Kidney epithelial cell (primary cell): ENCODE measurements at regions not wholly inside any gene's neighbourhood (a gene's known extent, or its start where the extent isn't known, plus 50 kb on each side); places are given as distances from the start of the nearest gene placed in this dataset.

Source experiments
- DNase-seq: peaks from one replicate; pipeline ENCODE4 v3.0.0-alpha.2; 2010; ENCODE audit warnings: low read depth
- H3K27me3 ChIP-seq: 2 replicates; pipeline ENCODE4 v1.6.0; 2011; ENCODE audit warnings: low read length; ENCODE audit not compliant: control insufficient read depth, insufficient read depth
- H3K36me3 ChIP-seq: 2 replicates; pipeline ENCODE4 v1.5.1; 2011; ENCODE audit warnings: low read length; ENCODE audit not compliant: control insufficient read depth, insufficient read depth
- H3K4me3 ChIP-seq: 2 replicates; pipeline ENCODE4 v1.5.1; 2011; ENCODE audit warnings: low read depth, mild to moderate bottlenecking, control low read depth, low read length
- CTCF ChIP-seq: IDR thresholded peaks from 2 replicates; pipeline ENCODE4 v1.5.1; 2011; ENCODE audit warnings: mild to moderate bottlenecking, moderate library complexity, low read length, control low read depth, inconsistent platforms; ENCODE audit not compliant: insufficient read depth, poor library complexity, severe bottlenecking

- Histone ChIP-seq H3K36me3 (no peaks in the 10 kb centered on the region), H3K4me3 (peak overlapping the region; percentile 28), H3K27me3 (peaks cover 15% of the 10 kb centered on the region)
- no peak for DNase-seq
- TF ChIP-seq CTCF, result no peak
Measured at GRCh38 chr7:57867884-57868701, 418.1 kb downstream of the ZNF716 start.

GRCh38 chr7:57868771-57869483, 418.9 kb downstream of the ZNF716 start:
- peaks cover 15% of the 10 kb centered on the region for H3K27me3 ChIP-seq
- no peak for TF ChIP-seq CTCF
- no peak for DNase-seq
- H3K36me3 ChIP-seq, result no peaks in the 10 kb centered on the region
- H3K4me3 ChIP-seq, result peak overlapping the region; percentile 28
